Progenitor cell of endocrine pancreas (in vitro differentiated cells): ENCODE measurements at regions not wholly inside any gene's neighbourhood (a gene's known extent, or its start where the extent isn't known, plus 50 kb on each side); places are given as distances from the start of the nearest gene placed in this dataset.

Experiments
- DNase-seq: peaks from one replicate; pipeline ENCODE4 v3.0.0; 2021; ENCODE audit warnings: low spot score; ENCODE audit not compliant: unreplicated experiment
- H3K27ac Mint-ChIP-seq: 2 replicates; pipeline ENCODE4 v1.8.0; 2021; ENCODE audit warnings: mild to moderate bottlenecking, moderate library complexity, mixed read lengths
- H3K27me3 Mint-ChIP-seq: 2 replicates; pipeline ENCODE4 v1.8.0; 2021; ENCODE audit warnings: mixed read lengths
- H3K36me3 Mint-ChIP-seq: 2 replicates; pipeline ENCODE4 v1.8.0; 2022; ENCODE audit warnings: mixed read lengths; ENCODE audit not compliant: insufficient read depth
- H3K4me1 Mint-ChIP-seq: 2 replicates; pipeline ENCODE4 v1.8.0; 2021; ENCODE audit warnings: low read depth, mixed read lengths
- H3K4me3 Mint-ChIP-seq: 2 replicates; pipeline ENCODE4 v1.8.0; 2021; ENCODE audit warnings: low read depth, mild to moderate bottlenecking, moderate library complexity, mixed read lengths
- H3K9me3 Mint-ChIP-seq: 2 replicates; pipeline ENCODE4 v1.8.0; 2021; ENCODE audit warnings: low read depth, mixed read lengths
- CTCF ChIP-seq: fragments of 200-600 bp; sonication (generic); IDR thresholded peaks from one replicate; pipeline ENCODE4 v1.5.0; 2021; ENCODE audit warnings: antibody characterized with exemption, mild to moderate bottlenecking; ENCODE audit not compliant: unreplicated experiment

- Mint-ChIP-seq H3K27me3 (peaks cover 17% of the 10 kb centered on the region), H3K36me3 (no peaks in the 10 kb centered on the region), H3K4me3 (no peak overlapping the region), H3K9me3 (no peaks in the 10 kb centered on the region), H3K27ac (no peak overlapping the region), H3K4me1 (no peaks in the 10 kb centered on the region)
- no peak for DNase-seq
- TF ChIP-seq CTCF: no peak
Observed at GRCh38 chr20:1707588-1708449, 50.2 kb upstream of the SIRPG start.
